K562 (cell line): ENCODE measurements at regions not wholly inside any gene's neighbourhood (a gene's known extent, or its start where the extent isn't known, plus 50 kb on each side); places are given as distances from the start of the nearest gene placed in this dataset.

Source experiments
- ATAC-seq: fragments of 200-7000 bp; cut with Tn5 transposase; 3 replicates; pipeline ENCODE4 v1.9.1; 2020; ENCODE audit warnings: moderate library complexity
- BruUV-seq: library from RNA; stranded (reverse); fragments of 400-500 nt; replicated peaks from 2 replicates; lab custom pipeline; 2021; lab: Mats Ljungman, UMichigan
- CTCF ChIA-PET: fragments of 300-600 bp; formaldehyde crosslinking; extraction: SDS; loops from one replicate; lab custom pipeline; 2021; ENCODE audit warnings: low intra/inter-chr PET ratio; lab: Yijun Ruan, JAX
- POLR2A ChIA-PET: fragments of 300-600, 350-650 bp; sonication (Branson Sonifier 250); formaldehyde crosslinking; extraction: SDS; loops from one replicate; lab custom pipeline; 2021; ENCODE audit warnings: antibody characterized with exemption, inconsistent platforms; lab: Yijun Ruan, JAX
- DNase-seq, 4 experiments: peaks; one replicate each; pipeline versions ENCODE4 v3.0.0 to v3.0.0-alpha.2; 2011 to 2018; ENCODE audit warnings: low spot score in 3 of 4, mixed read lengths in 3 of 4; ENCODE audit errors: extremely low read depth in 1 of 4
- FAIRE-seq: peaks from 2 replicates; lab custom pipeline; 2011; peaks lifted over from hg19 to GRCh38; lab: Jason Lieb, UNC
- H2AFZ ChIP-seq: 2 replicates; pipeline ENCODE4 v1.6.0; 2011; ENCODE audit warnings: low read depth, low read length, control low read depth, inconsistent platforms
- H3K27ac ChIP-seq: fragments of 200-600 bp; 3 replicates; pipeline ENCODE4 v1.8.0; 2011; ENCODE audit warnings: low read depth, mild to moderate bottlenecking, control low read depth, inconsistent platforms, low read length, moderate library complexity, mixed read lengths; ENCODE audit errors: extremely low read depth
- H3K27me3 ChIP-seq, 2 experiments: fragments of 300-600 bp in 1 of 2; 2 replicates in 1 of 2; 3 replicates in 1 of 2; pipeline versions ENCODE4 v1.6.0 to v1.8.0; 2011; ENCODE audit warnings: inconsistent platforms in 2 of 2, low read length in 2 of 2, mild to moderate bottlenecking in 1 of 2, mixed read lengths in 1 of 2, moderate library complexity in 1 of 2; ENCODE audit not compliant: control insufficient read depth in 2 of 2, insufficient read depth in 2 of 2
- H3K36me3 ChIP-seq: fragments of 300-600 bp; 3 replicates; pipeline ENCODE4 v1.8.0; 2011; ENCODE audit warnings: mild to moderate bottlenecking, low read length, inconsistent platforms; ENCODE audit not compliant: control insufficient read depth, insufficient read depth
- H3K4me1 ChIP-seq, 2 experiments: fragments of 200-600 bp in 1 of 2; replicated peaks in 1 of 2; 2 replicates in 1 of 2; 3 replicates in 1 of 2; pipeline versions ENCODE4 v1.5.1 to v1.8.0; 2011; ENCODE audit warnings: inconsistent platforms in 2 of 2, low read length in 2 of 2, mild to moderate bottlenecking in 1 of 2, mixed read lengths in 1 of 2, moderate library complexity in 1 of 2; ENCODE audit not compliant: control insufficient read depth in 2 of 2, insufficient read depth in 2 of 2
- H3K4me2 ChIP-seq: 2 replicates; pipeline ENCODE4 v1.6.1; 2011; ENCODE audit warnings: low read length, control low read depth, inconsistent platforms, mixed read lengths; ENCODE audit not compliant: insufficient read depth
- H3K4me3 ChIP-seq: fragments of 200-600 bp; sonication (generic), shearing (Covaris generic); 2 replicates; pipeline ENCODE4 v1.5.1; 2016; ENCODE audit warnings: control low read depth, inconsistent platforms
- H3K79me2 ChIP-seq: fragments of 200-600 bp; 3 replicates; pipeline ENCODE4 v1.8.0; 2011; ENCODE audit warnings: low read length, inconsistent platforms; ENCODE audit not compliant: control insufficient read depth, insufficient read depth
- H3K9ac ChIP-seq, 2 experiments: 2 replicates each; pipeline versions ENCODE4 v1.6.0 to v1.6.1; 2011; ENCODE audit warnings: low read depth in 2 of 2, low read length in 2 of 2, control low read depth in 1 of 2, inconsistent platforms in 1 of 2, mild to moderate bottlenecking in 1 of 2, mixed read lengths in 1 of 2; ENCODE audit not compliant: insufficient read depth in 1 of 2
- H3K9me1 ChIP-seq: one replicate; pipeline ENCODE4 v1.6.0; 2011; ENCODE audit warnings: inconsistent platforms, mild to moderate bottlenecking, low read length, moderate library complexity; ENCODE audit not compliant: control insufficient read depth, insufficient read depth
- H3K9me3 ChIP-seq: replicated peaks from 2 replicates; pipeline ENCODE4 v1.5.1; 2011; ENCODE audit warnings: low read depth, low read length, inconsistent platforms; ENCODE audit not compliant: control insufficient read depth, insufficient read depth
- H4K20me1 ChIP-seq: replicated peaks from 2 replicates; pipeline ENCODE4 v1.6.1; 2011; ENCODE audit warnings: low read length, inconsistent platforms, mixed read lengths; ENCODE audit not compliant: control insufficient read depth, insufficient read depth
- ATF1 ChIP-seq, 2 experiments: fragments of 450-650 bp in 1 of 2; IDR thresholded peaks; 2 replicates each; pipeline ENCODE4 v1.6.1; 2016; ENCODE audit warnings: missing compliant biosample characterization in 1 of 2, missing genetic modification characterization in 1 of 2
- MEIS2 ChIP-seq: fragments of 450-650 bp; IDR thresholded peaks from 2 replicates; pipeline ENCODE4 v1.6.1; 2014; ENCODE audit warnings: mild to moderate bottlenecking; ENCODE audit not compliant: partially characterized antibody
- NCOR1 ChIP-seq: fragments of 450-650 bp; IDR thresholded peaks from 2 replicates; pipeline ENCODE4 v1.6.1; 2016; ENCODE audit warnings: mild to moderate bottlenecking, moderate library complexity
- SPI1 ChIP-seq: IDR thresholded peaks from 2 replicates; pipeline ENCODE4 v1.6.1; 2011; ENCODE audit warnings: low read depth, low read length, control low read depth, borderline replicate concordance
- STAT5B ChIP-seq: fragments of 250-450 bp; sonication (Bioruptor Pico); IDR thresholded peaks from 2 replicates; pipeline ENCODE4 v1.8.0; 2021; ENCODE audit warnings: mild to moderate bottlenecking, inconsistent platforms
- whole genome bisulfite sequencing: fragments of 100-300 bp; shearing (Covaris generic); methylation state at CpG from one replicate; pipeline ENCODE4 v1.1.6; 2016; ENCODE audit warnings: low coverage, mixed read lengths; ENCODE audit not compliant: insufficient coverage; ENCODE audit errors: missing lambda C conversion rate; 5-methylcytosine and 5-hydroxymethylcytosine counted together
- in situ Hi-C: fragments of 300-500 bp; cut with MboI; formaldehyde crosslinking; loops from 4 replicates; pipeline ENCODE4 v1.15.0; 2018; ENCODE audit warnings: inconsistent platforms, mixed read lengths
- intact Hi-C: fragments of 100-400 bp; cut with micrococcal nuclease; formaldehyde crosslinking; loops from 2 replicates; pipeline ENCODE4 v1.14.2; 2022
- TF ChIP-seq, protein P1 (sequence below): sonication (generic); formaldehyde crosslinking; IDR thresholded peaks from 2 replicates; pipeline ENCODE4 v1.8.0; 2022; ENCODE audit warnings: mild to moderate bottlenecking, missing genetic modification reagents, borderline replicate concordance
- TF ChIP-seq, protein P2 (sequence below): fragments of 450-650 bp; IDR thresholded peaks from 2 replicates; pipeline ENCODE4 v1.6.1; 2017; ENCODE audit warnings: antibody characterized with exemption, mild to moderate bottlenecking
- TF ChIP-seq, protein P3 (sequence below): sonication (generic); formaldehyde crosslinking; IDR thresholded peaks from 2 replicates; pipeline ENCODE4 v1.5.0; 2020; ENCODE audit warnings: missing genetic modification reagents
- TF ChIP-seq, protein P4 (sequence below): fragments of 450-650 bp; IDR thresholded peaks from 2 replicates; pipeline ENCODE4 v1.6.1; 2016
- TF ChIP-seq, protein P5 (sequence below), 2 experiments: IDR thresholded peaks in 1 of 2; conservative IDR thresholded peaks in 1 of 2; 2 replicates each; pipeline ENCODE4 v1.6.1; 2016; ENCODE audit warnings: low read depth in 2 of 2, mild to moderate bottlenecking in 1 of 2, missing compliant biosample characterization in 1 of 2, missing genetic modification characterization in 1 of 2, moderate library complexity in 1 of 2

DNA sequence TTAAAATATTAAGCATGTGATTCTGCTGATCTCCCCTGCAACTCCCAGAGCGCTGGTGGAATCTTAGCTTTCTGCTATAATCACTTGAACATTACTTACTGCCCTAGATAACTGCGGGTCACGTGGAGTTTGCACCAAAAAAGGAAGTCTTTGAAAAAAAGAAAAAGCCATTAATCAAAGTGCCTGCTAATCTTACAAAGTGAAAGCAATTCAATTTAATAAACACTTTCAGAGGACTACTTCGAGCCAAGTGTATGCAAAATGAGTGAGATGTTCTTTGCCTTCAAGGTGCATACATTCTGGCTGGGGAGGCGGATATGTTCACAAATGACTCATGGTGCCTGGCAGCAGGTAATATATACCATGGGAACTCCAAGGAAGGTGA, 109.9 kb upstream of the GAP43 start:
- H2AFZ ChIP-seq = no peak overlapping the region
- ChIA-PET CTCF (no interaction called here), POLR2A (no interaction called here)
- no peak for FAIRE-seq
- in situ Hi-C loops (no loop called here), intact Hi-C loops (no loop called here)
- no peaks in the 10 kb centered on the region for H4K20me1 ChIP-seq
- WGBS = 0% methylated on average over 5 of the region's 5 CpGs
- TF ChIP-seq ATF1 (CRISPR knock-in tag; IDR thresholded peaks at IDR 0.05) = no peak
- TF ChIP-seq ATF1 (tag; IDR thresholded peaks at IDR 0.05) = 0 out of 2 replicates have a peak, but pooled peaks have one; percentile 14
- peak; percentile 87 for TF ChIP-seq MEIS2
- TF ChIP-seq, protein P1, sequence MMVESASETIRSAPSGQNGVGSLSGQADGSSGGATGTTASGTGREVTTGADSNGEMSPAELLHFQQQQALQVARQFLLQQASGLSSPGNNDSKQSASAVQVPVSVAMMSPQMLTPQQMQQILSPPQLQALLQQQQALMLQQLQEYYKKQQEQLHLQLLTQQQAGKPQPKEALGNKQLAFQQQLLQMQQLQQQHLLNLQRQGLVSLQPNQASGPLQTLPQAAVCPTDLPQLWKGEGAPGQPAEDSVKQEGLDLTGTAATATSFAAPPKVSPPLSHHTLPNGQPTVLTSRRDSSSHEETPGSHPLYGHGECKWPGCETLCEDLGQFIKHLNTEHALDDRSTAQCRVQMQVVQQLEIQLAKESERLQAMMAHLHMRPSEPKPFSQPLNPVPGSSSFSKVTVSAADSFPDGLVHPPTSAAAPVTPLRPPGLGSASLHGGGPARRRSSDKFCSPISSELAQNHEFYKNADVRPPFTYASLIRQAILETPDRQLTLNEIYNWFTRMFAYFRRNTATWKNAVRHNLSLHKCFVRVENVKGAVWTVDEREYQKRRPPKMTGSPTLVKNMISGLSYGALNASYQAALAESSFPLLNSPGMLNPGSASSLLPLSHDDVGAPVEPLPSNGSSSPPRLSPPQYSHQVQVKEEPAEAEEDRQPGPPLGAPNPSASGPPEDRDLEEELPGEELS (CRISPR knock-in tag) = no peak
- TF ChIP-seq, protein P2, sequence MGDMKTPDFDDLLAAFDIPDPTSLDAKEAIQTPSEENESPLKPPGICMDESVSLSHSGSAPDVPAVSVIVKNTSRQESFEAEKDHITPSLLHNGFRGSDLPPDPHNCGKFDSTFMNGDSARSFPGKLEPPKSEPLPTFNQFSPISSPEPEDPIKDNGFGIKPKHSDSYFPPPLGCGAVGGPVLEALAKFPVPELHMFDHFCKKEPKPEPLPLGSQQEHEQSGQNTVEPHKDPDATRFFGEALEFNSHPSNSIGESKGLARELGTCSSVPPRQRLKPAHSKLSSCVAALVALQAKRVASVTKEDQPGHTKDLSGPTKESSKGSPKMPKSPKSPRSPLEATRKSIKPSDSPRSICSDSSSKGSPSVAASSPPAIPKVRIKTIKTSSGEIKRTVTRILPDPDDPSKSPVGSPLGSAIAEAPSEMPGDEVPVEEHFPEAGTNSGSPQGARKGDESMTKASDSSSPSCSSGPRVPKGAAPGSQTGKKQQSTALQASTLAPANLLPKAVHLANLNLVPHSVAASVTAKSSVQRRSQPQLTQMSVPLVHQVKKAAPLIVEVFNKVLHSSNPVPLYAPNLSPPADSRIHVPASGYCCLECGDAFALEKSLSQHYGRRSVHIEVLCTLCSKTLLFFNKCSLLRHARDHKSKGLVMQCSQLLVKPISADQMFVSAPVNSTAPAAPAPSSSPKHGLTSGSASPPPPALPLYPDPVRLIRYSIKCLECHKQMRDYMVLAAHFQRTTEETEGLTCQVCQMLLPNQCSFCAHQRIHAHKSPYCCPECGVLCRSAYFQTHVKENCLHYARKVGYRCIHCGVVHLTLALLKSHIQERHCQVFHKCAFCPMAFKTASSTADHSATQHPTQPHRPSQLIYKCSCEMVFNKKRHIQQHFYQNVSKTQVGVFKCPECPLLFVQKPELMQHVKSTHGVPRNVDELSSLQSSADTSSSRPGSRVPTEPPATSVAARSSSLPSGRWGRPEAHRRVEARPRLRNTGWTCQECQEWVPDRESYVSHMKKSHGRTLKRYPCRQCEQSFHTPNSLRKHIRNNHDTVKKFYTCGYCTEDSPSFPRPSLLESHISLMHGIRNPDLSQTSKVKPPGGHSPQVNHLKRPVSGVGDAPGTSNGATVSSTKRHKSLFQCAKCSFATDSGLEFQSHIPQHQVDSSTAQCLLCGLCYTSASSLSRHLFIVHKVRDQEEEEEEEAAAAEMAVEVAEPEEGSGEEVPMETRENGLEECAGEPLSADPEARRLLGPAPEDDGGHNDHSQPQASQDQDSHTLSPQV = no peak
- TF ChIP-seq, protein P3, sequence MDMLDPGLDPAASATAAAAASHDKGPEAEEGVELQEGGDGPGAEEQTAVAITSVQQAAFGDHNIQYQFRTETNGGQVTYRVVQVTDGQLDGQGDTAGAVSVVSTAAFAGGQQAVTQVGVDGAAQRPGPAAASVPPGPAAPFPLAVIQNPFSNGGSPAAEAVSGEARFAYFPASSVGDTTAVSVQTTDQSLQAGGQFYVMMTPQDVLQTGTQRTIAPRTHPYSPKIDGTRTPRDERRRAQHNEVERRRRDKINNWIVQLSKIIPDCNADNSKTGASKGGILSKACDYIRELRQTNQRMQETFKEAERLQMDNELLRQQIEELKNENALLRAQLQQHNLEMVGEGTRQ (CRISPR knock-in tag) = peak; percentile 39
- no peak for TF ChIP-seq NCOR1
- TF ChIP-seq, protein P4, sequence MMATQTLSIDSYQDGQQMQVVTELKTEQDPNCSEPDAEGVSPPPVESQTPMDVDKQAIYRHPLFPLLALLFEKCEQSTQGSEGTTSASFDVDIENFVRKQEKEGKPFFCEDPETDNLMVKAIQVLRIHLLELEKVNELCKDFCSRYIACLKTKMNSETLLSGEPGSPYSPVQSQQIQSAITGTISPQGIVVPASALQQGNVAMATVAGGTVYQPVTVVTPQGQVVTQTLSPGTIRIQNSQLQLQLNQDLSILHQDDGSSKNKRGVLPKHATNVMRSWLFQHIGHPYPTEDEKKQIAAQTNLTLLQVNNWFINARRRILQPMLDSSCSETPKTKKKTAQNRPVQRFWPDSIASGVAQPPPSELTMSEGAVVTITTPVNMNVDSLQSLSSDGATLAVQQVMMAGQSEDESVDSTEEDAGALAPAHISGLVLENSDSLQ = peak; percentile 67
- TF ChIP-seq, protein P5, sequence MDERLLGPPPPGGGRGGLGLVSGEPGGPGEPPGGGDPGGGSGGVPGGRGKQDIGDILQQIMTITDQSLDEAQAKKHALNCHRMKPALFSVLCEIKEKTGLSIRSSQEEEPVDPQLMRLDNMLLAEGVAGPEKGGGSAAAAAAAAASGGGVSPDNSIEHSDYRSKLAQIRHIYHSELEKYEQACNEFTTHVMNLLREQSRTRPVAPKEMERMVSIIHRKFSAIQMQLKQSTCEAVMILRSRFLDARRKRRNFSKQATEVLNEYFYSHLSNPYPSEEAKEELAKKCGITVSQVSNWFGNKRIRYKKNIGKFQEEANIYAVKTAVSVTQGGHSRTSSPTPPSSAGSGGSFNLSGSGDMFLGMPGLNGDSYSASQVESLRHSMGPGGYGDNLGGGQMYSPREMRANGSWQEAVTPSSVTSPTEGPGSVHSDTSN (CRISPR knock-in tag; IDR thresholded peaks at IDR 0.05; ENCODE audit: low read depth) = no peak
- TF ChIP-seq, protein P5 (tag; conservative IDR thresholded peaks at IDR 0.05; ENCODE audit: low read depth) = peak; percentile 89
- 0 out of 2 replicates have a peak, but pooled peaks have one; percentile 29 for TF ChIP-seq SPI1
- TF ChIP-seq STAT5B (CRISPR knock-in tag) = no peak
- no TSS peak for BruUV-seq
- H3K36me3 ChIP-seq = no peaks in the 10 kb centered on the region
- H3K79me2 ChIP-seq = no peaks in the 10 kb centered on the region
- peak in 1 of 4 experiments; percentile 1 for DNase-seq
- no peaks in the 10 kb centered on the region for H3K9me3 ChIP-seq
- H3K27me3 ChIP-seq = no peaks in the 10 kb centered on the region
- H3K27ac ChIP-seq = no peak overlapping the region
- no peaks in the 10 kb centered on the region; a peak in 1 of 5 replicates for H3K4me1 ChIP-seq
- H3K4me3 ChIP-seq = no peak overlapping the region
- ATAC-seq = no peak
- H3K9me1 ChIP-seq = no peaks in the 10 kb centered on the region
- H3K4me2 ChIP-seq = no peak overlapping the region
- no peak overlapping the region for H3K9ac ChIP-seq
